ENCODE measurements at regions not wholly inside any gene's neighbourhood (a gene's known extent, or its start where the extent isn't known, plus 50 kb on each side); places are given as distances from the start of the nearest gene placed in this dataset.

DNA sequence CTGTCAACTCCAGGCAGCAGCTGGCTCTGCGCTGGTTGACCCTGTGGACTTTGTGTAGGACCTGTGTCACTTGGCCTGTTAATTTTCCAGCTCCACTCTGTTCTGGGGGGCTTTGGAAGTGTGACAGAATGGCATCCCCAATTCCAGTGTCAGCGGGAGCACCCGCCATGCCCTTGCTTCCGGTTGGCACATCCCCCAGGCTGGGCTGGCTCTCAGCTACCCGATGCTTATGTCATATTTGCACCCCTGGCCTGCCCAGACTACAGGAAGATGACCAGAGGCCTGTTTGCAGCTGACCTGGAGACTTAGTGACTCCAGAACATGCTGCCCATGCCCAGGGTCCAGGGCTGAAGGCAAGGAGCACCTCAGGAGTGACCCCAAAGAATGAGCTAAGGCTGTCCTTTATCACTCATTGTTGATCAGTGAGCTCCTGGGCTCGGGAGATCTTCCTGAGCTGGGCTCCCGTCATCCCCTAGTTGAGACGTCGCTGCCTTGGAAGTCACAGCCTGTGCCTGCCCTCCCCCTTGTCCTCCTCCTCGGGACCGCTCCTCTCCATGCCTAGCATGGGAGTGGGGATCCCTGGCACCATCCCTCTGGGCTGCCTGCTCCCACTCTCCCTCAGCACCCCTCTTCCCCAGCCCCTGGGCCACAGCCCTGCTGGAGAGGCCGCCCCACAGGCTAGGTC lies 163.4 kb upstream of the RTL1 start:
- no peak for DNase-seq (ENCODE audit: low spot score)

DNA sequence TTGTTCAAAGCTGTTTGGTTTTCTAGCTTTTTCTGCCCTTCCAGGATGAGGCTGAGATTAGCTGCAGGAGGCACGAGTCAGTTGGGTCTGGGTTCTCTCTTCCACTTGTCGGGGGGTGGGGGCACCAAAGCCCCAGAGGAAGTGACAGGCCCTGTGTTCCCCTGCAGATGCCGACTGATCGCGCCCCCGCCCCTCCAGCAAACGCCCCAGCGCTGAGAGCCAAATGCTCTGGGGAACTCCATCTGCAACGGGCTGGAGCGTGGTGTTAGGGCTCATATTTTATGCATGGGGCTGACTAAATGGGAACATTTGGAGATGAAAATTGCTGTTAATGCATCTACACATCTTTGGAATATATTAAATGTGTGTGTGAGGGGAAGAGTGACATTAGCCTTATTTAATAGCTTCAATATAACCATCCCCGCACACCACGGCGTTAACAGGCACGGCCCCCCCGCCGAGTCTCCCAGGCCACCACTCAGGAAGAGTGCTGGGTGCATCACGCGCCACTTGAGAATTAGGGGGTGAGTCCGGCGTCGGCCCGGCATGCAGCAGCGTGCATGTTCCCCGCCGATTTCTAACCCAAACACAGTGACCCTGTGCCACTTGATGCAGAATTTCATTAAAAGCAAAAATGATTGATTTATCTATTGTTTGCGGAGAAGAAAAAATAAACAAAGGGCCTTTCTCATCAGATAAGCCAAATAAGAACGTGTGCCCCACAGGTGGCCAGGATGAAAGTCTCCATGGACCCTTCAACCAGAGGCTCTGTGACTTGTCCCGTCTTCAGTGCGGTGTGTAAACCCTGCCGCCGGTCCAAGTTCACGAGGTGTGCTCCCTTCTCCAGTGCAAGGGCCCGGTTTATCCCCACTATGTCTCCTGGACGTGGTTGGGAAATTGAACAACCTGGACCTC lies 165.0 kb upstream of the RTL1 start:
- no peak for DNase-seq (ENCODE audit: low spot score)

DNA sequence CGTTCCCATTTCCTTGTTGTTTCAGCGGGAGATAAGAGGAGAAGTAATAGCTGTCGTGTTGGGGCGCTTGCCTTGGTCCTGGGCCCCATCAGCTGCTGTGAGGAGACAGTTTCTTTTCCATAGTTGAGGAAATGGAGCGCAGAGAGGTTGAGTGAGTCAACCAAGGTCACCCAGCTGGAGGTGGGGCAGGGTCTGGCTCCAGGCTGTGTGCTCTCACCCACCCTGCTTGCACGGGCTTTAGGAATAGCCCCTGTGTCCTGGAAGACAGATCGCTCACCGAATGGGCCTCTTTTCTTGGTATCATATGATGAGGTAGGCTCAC lies 165.7 kb upstream of the RTL1 start:
- DNase-seq (ENCODE audit: low spot score) = no peak

DNA sequence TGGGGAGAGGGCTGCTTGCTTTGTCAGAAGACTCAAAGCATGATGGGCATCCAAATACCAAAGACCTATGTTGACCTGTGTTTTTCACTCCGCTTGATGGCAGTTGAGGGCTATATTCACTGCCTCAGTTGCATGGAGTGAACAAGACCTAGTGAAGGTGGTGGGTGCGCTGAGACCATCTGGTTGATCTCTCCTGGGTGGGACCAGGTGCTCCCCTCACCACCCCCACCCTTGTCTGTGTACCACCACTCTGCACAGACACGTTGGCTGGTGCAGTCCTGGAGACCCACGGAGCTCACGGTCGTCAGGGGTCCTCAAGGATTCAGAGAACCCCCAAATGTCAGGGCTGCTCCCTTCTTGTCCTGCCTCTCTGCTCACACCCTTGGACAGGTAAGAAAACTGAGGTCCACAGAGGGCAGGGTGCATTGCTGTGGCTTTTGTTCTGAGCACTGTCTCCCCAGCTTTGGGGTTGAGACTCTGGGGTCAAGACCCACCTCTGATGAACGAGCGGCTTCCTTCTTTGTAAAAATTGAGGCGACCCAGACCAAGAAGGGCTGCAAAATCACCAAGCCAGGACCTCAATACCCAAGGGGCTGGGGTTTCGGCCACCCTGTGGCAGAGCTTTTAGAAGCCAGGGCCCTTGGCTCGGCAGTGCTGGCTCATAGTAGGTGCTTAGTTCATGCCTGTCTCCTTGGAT lies 166.3 kb upstream of the RTL1 start:
- no peak for DNase-seq (ENCODE audit: low spot score)

DNA sequence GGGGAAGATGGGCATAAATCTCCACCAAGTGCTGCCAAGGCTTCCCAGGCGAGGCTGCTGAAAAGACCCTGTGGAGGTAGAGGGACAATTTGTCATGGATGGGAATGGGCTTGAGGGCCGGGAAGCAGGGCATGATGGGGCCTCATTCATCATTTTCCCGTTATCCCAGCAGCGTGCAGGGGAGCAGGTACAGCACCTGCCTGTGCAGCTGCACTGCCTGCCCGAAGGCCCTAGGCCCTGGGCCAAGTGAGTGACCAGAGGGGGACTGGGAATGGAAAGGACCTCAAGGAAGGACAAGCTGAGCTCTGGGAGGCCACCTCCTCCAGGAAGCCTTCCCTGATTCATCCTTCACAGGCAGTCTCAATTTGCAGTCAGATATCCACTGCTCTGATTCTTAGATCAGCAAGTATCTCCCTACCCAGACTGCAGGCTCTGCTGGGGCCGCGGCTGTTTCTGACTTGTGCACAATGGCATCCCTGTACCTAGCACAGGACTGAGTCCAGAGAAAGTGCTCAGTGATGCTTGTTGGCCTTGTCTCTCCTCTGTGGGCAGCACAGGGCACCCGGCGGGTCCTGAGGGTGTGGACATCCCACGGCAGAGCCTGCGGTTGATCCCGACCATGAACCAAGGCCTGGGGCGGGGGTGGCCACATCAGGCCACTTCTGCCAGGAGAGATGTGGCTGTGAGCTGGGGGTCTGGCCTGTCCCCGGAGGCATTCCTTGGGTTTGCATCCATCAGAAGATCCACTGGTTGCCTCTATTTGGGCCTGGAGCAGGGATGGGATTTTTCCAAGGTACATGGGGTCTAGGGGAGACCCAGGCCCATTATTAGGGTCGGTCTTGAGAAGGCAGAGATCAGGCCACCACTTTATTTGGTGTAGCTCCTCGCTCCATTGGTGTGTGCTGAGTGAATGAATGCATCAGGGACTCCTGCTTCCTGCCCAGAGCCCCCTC lies 167.3 kb upstream of the RTL1 start:
- no peak for DNase-seq (ENCODE audit: low spot score)

DNA sequence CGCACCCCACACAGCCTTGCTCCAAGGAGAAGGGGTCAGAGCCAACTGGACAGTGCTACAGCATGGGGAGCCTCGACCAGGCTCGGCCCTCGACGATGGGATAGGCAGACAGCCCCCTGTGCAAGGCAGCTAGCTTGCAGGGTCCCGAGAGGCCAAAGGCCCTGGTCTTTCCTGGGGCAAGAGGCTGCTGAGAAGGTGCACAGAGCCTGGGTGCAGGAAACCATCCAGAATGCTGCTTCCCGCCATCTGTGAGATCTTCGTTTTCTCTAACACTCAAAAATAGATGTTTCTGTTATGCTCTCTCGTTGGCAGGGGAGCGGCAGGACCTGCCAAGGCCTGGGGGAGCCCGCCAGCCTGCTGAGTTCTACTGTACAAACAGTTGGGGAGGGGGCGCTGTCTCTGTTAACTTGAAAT lies 168.0 kb upstream of the RTL1 start:
- no peak for DNase-seq (ENCODE audit: low spot score)

DNA sequence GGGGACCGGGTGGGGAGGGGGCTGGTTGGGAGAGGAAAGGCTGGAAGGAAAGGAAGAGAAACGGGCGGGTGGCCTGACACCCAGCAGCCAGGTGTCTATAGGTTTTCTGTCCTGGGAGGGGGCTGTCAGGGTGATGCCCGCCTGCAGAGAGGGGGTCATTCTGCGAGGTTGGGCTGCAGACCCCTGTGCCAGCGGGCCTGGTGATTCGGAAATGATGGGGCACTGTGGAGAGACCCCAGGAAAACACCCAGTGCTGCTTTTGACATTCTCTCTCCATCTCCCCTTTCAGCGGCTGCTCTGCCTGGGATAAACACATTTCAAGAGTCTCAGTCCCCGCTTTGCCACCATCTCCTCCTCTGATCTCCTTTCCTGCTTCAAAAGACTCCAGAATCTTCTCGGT lies 168.5 kb upstream of the RTL1 start:
- DNase-seq (ENCODE audit: low spot score) = no peak

DNA sequence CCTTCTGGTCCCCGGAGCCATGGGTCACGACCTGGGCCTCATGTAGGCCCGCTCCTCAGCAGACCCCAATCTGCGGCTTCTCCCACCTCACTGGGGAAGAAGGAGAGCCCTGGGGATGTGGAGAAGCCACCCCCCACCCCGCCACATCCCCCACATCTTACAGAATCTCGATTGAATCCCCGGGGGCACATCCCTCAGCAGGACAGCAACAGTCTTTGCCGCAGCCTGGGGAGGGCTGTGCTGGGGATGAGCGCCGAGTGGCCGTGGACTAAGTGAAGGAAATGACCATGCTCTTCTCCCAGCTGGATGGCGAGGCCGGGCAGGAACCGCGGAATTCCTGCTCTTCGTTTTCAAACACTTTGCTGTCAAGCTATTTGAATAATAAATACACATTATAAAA lies 169.0 kb upstream of the RTL1 start:
- no peak for DNase-seq (ENCODE audit: low spot score)

DNA sequence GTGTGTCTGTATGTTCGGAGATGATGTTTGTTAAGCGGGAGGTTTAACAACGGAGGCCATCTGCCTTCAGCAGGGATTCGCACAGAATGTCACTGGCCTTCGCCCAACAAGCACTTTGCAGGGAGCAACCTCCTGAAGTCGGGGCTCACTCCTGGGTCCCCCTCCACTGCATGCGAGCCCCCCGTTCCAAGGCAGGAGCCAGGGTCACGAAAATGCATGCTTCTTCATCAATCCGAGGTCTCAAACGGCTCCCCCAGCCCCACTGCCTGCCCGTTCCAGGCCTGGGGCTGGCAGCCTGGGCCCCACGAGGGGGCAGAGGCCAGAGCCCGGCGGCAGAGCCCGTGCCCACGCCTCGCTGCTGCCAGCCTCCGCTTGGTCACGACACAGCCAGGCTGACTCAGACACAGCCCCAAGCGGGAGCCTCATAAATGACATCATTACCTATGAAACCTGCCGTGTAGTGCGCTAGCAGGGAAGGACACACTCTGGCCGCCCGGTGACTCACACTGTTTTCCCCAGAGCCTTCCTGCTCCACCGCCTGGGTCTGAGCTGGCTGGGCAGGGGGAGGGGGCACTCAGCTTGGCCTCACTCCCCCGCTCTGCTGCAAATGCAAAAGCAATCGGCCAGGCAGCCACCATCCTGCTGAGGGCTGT lies 169.5 kb upstream of the RTL1 start:
- DNase-seq (ENCODE audit: low spot score) = peak; percentile 95

DNA sequence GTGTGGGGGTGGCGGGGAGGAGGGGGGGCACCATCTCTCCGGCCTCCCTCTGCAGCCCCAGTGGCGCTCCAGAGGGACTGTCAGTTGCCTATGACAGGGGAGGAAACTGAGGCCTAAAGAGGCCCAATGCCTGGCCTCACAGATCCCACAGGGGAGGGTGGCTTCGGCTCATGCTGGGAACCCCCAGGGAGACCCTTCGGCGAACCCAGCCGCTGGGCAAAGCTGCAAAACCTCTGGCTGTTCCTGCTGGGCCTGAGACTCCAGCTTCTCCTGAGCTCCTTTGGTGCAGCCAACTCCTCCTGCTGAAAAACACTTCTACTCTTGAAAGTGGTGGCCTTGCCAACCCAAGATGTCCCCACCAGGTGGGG lies 170.1 kb upstream of the RTL1 start:
- no peak for DNase-seq (ENCODE audit: low spot score)

DNA sequence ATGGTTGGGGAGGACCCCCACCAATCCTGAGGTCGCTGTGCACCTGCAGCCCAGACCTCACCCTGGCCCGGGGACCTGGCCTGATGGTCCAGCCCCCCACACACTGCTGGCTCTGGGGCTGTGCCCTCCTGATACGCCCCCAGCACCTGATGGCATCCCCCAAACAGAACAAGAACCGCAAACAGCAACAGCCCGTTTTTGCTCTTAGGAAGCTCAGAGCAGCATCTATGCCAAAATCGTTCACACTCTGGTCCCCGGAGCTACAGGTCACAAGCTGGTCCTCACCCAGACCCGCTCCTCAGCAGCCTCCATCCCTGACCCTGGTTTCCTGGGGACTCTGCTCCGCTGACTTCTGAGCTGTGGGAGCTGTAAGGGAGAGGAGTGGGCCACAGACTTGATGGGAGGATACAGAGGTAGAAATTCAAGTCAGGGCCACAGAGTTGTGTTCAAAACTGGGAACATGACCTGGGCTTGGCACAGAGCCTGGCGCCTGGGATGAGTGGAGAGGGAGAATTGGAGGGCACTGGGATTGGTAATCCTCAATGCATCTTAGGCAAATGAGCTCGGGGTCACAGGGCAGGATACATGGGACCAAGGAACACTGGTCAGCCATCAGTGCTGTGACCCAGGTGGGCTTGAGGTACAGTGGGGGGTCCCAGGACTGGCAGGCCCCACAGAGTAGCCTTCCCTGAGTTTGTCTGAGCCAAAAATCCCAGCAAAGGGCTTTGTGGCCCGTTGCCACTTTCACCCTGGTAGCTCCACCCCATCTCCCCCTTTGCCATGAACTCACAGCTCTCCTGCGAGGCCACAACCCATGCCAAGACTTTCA lies 170.9 kb upstream of the RTL1 start:
- DNase-seq (ENCODE audit: low spot score) = no peak

DNA sequence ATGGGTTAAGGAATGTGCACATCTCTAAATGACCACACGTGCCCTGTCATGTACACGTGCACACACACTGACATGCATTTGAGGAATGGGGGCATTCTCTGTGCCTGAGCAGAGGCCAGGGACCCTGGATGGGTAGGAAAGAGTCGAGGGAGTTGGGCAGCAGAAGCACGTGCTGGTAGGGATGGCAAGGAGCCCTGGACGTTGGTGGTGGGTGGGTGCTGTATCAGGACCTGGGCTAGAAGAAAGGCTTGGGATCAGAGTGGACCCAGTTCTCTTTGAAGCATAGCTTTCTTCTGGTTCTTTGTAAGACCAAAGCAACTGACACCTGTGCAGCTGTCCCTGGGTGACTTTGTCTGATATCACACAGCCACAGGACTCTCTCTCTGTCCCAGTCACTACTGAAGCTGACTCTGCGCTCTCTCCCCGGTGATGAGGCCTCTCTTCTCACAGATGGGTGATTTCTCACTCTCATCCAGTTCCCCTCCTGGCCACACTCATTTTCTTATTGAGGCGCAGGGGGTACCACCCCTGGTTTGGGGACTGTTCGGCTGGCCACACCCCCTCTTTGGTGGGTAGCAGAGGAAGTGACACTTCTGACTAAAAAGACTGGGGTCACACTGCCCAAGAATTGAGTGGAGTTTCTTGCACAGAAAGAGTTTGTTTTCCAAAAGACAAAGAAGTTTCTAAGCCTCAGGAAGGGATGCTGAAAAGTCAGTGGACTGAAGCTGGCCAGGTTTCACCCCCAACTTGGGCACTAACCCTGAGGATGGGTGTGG lies 171.7 kb upstream of the RTL1 start:
- DNase-seq (ENCODE audit: low spot score) = no peak

DNA sequence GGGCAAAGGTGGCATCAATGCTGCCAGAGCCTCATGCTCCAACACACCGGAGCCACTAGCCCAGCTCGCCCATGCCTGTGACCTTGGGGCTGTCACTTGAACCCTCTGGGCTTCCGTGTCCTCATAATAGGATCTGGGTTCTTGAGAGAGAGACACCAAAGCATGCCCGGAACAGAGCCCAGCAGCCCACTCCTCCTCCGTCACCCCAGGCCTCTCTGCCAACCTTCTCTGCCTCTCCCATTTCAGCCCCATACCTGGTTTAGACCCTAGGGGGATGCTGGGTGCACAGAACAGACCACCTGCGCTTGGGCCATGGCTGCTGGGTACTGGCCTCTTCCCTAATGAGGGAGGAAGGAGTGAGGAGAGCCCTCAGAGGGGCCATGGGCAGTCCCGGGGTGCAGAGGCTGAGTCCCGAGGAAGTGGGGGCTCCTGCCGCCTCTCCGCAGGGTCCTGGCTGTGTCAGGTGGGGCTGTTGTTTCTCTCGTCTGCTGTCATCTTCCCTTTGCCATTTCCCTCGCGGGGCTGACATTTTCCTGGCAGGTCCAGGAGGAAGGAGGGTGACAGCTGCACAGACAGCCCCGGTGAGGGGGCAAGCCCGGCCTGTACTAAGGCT lies 172.4 kb upstream of the RTL1 start:
- DNase-seq (ENCODE audit: low spot score) = no peak

DNA sequence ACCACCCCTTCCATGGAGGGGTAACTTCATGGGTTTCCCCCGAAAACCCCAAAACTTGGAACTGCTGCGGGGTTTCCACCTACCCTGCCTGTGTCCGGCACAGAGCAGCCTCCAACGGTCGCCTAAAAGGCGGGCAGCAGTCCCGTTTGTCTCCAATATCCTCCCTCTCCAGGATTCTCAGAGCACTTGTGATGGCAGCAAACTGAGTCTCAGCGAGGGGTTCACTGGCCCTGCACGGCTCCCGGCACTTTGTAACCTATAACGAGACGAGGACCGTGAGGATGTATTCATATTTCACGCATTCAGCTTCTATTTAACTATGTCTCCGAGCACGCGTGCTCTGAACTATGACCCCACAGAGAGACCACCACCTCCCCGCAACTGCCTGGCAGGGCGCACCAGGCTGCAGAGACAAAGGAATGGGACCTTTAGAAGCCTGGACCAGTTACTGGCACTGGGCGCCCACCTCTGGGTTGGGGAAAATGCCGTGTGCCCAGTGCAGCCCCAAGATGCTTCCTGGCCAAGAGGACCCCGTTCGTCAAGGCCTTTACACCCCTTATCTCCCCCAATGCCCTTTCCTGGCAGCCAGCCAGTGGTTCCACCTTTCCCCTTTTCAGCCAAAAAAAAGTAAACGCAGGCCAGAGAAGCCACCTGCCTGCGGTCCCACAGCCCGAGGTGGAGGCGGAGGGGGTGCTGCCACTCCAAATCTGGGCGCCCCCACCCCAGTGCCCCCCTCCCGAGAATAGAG lies 173.1 kb upstream of the RTL1 start:
- no peak for DNase-seq (ENCODE audit: low spot score)

DNA sequence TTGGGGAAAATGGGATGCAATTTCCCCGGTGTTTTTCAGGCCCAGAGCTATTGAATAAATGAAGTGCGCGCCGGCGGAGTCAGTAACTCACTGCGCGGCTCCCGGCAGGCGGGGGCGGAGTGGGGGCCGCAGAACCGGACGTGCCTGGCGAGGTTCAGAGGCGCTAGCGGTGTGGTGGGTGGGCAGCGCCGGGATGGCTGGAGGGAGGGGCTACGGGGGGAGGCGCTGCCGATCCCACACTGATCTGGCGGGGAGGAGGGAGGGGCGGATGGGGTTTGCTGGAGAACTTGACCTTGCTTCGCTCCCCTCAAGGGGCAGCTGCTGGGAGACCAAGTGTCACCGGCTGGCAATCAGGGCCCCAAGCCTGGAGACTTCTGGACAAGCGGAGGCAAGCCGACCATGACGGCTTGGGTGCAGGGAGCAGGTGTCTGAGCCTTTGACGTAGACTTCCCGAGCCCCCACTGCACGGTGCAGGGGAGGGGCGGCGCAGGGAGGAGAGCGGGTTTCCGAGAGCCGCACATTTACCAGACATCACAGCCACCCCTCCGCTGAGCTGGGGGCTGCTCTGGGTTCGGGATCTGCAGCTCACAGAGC lies 174.1 kb upstream of the RTL1 start:
- DNase-seq (ENCODE audit: low spot score) = no peak

DNA sequence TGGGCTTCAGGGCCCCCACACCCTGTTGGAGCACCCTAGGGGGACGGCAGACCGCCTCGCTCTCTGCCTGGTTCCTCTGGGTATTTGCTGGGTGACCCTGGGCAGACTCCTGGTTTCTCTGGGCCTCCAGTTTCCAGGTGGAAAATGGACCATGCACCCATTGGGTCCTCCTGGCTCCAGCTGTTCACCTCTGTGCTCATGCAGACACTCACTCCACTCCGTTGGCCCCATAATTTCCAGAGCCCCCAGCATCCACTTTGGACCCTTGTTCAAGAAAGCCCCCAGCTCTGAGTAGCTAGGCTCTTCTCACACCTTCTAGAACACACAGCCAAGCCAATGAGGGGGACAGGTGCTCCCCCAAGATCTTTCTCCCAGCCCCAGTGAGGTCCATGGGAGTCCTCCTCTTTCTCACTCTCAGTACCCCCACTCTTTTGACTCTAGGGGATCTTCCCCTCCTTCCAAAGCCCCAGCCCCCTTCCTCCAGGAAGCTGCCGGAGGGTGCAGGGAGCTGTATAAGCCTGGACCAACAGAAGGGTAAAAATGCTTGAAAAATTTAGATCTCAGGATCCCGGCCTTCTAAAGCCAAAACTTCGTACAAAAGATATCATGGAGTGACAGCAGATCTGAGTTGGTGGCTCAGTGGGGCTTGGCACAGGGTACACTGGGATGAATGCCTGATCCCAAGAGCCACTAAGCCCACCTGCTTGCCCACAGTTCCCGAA lies 174.8 kb upstream of the RTL1 start:
- DNase-seq (ENCODE audit: low spot score) = no peak

DNA sequence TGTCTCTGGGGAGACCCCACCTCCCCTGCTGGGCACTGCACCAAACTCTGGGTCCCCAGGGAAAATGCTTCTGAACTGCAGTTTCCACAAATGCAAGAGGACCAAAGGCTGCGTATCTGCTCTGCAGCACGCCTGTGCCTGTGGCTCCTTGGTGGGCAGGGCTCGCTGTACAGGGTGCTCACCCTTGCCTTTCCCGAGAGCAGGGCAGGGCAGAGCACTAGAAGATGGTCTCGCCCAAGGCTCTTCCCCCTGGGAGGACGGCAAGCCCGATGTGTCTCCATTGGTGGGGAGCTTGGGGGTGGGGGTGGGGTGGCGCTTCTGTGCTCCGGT lies 175.3 kb upstream of the RTL1 start:
- no peak for DNase-seq (ENCODE audit: low spot score)

Data from LoVo (cell line).